DND-41 (cell line): ENCODE measurements at regions not wholly inside any gene's neighbourhood (a gene's known extent, or its start where the extent isn't known, plus 50 kb on each side); places are given as distances from the start of the nearest gene placed in this dataset.

ENCODE experiments used
- ATAC-seq: fragments of 200-7000 bp; cut with Tn5 transposase; 3 replicates; pipeline ENCODE4 v1.9.1; 2021; ENCODE audit warnings: low read depth; ENCODE audit not compliant: insufficient read depth
- DNase-seq: peaks from one replicate; pipeline ENCODE4 v3.0.0-alpha.2; 2020
- H2AFZ ChIP-seq: 2 replicates; pipeline ENCODE4 v1.6.0; 2012; ENCODE audit warnings: low read depth, low read length
- H3K27ac ChIP-seq: 2 replicates; pipeline ENCODE4 v1.5.1; 2012; ENCODE audit warnings: low read length, inconsistent platforms
- H3K27me3 ChIP-seq: fragments of 200-600 bp; sonication (generic); 2 replicates; pipeline ENCODE4 v1.6.0; 2012; ENCODE audit warnings: low read length, mild to moderate bottlenecking, inconsistent platforms; ENCODE audit not compliant: insufficient read depth, poor library complexity
- H3K36me3 ChIP-seq: 2 replicates; pipeline ENCODE4 v1.5.1; 2012; ENCODE audit warnings: low read length, inconsistent platforms; ENCODE audit not compliant: insufficient read depth
- H3K4me1 ChIP-seq: 2 replicates; pipeline ENCODE4 v1.5.1; 2012; ENCODE audit warnings: mild to moderate bottlenecking, low read length; ENCODE audit not compliant: insufficient read depth
- H3K4me2 ChIP-seq: 2 replicates; pipeline ENCODE4 v1.6.0; 2012; ENCODE audit warnings: mild to moderate bottlenecking, moderate library complexity, low read length, inconsistent platforms; ENCODE audit not compliant: insufficient read depth
- H3K4me3 ChIP-seq, 2 experiments: fragments of 200-600 bp in 1 of 2; shearing (Covaris generic) in 1 of 2; 2 replicates each; pipeline ENCODE4 v1.5.1; 2012 to 2016; ENCODE audit warnings: inconsistent platforms in 2 of 2, low read length in 2 of 2, mild to moderate bottlenecking in 2 of 2, low read depth in 1 of 2, moderate library complexity in 1 of 2
- H3K79me2 ChIP-seq: 2 replicates; pipeline ENCODE4 v1.6.0; 2012; ENCODE audit warnings: low read length, inconsistent platforms; ENCODE audit not compliant: insufficient read depth
- H3K9ac ChIP-seq: 2 replicates; pipeline ENCODE4 v1.6.0; 2012; ENCODE audit warnings: low read depth, mild to moderate bottlenecking, inconsistent platforms, low read length, moderate library complexity
- H3K9me3 ChIP-seq: 2 replicates; pipeline ENCODE4 v1.5.1; 2012; ENCODE audit warnings: low read length, moderate library complexity, mild to moderate bottlenecking, inconsistent platforms; ENCODE audit not compliant: insufficient read depth, severe bottlenecking
- H4K20me1 ChIP-seq: 2 replicates; pipeline ENCODE4 v1.6.0; 2012; ENCODE audit warnings: low read length; ENCODE audit not compliant: insufficient read depth
- EZH2 ChIP-seq: IDR thresholded peaks from 3 replicates; pipeline ENCODE4 v1.6.1; 2012; ENCODE audit warnings: borderline replicate concordance, low read depth, mild to moderate bottlenecking, moderate library complexity, low read length, inconsistent platforms; ENCODE audit not compliant: severe bottlenecking
- TF ChIP-seq, protein P1 (sequence below): IDR thresholded peaks from 2 replicates; pipeline ENCODE4 v1.5.1; 2012; ENCODE audit warnings: borderline replicate concordance, low read length, moderate library complexity, mild to moderate bottlenecking; ENCODE audit not compliant: poor library complexity, severe bottlenecking; ENCODE audit errors: extremely low read depth

DNA sequence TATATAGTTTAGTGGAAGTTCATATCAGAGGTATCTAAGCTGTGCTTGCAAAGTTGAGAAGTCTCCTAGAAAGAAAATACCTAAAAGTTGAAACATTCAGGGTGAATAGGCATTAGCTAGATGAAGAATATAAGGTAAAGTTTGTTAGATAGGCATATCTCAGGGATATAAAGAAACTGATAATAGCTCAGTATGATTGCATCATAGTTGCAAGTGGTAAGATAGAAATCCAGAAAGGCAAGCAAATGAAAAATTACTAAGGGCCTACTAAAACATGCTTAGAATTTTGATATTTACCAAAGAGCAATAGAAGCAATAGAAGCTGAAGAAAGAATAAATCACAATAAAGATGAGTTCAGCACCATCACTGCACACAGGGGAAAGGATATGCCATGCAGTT is 610.0 kb upstream of the ADGRL3 start:
- no peak for DNase-seq
- Histone ChIP-seq H3K4me2 (no peak overlapping the region), H3K9me3 (no peaks in the 10 kb centered on the region), H3K27ac (no peak overlapping the region), H3K9ac (no peak overlapping the region), H3K79me2 (no peaks in the 10 kb centered on the region), H4K20me1 (no peaks in the 10 kb centered on the region), H2AFZ (no peak overlapping the region), H3K4me1 (no peaks in the 10 kb centered on the region), H3K36me3 (no peaks in the 10 kb centered on the region), H3K27me3 (no peaks in the 10 kb centered on the region), H3K4me3 (no peak overlapping the region)
- TF ChIP-seq, protein P1, sequence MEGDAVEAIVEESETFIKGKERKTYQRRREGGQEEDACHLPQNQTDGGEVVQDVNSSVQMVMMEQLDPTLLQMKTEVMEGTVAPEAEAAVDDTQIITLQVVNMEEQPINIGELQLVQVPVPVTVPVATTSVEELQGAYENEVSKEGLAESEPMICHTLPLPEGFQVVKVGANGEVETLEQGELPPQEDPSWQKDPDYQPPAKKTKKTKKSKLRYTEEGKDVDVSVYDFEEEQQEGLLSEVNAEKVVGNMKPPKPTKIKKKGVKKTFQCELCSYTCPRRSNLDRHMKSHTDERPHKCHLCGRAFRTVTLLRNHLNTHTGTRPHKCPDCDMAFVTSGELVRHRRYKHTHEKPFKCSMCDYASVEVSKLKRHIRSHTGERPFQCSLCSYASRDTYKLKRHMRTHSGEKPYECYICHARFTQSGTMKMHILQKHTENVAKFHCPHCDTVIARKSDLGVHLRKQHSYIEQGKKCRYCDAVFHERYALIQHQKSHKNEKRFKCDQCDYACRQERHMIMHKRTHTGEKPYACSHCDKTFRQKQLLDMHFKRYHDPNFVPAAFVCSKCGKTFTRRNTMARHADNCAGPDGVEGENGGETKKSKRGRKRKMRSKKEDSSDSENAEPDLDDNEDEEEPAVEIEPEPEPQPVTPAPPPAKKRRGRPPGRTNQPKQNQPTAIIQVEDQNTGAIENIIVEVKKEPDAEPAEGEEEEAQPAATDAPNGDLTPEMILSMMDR = no peak
- TF ChIP-seq EZH2 = no peak
- no peak for ATAC-seq

DNA sequence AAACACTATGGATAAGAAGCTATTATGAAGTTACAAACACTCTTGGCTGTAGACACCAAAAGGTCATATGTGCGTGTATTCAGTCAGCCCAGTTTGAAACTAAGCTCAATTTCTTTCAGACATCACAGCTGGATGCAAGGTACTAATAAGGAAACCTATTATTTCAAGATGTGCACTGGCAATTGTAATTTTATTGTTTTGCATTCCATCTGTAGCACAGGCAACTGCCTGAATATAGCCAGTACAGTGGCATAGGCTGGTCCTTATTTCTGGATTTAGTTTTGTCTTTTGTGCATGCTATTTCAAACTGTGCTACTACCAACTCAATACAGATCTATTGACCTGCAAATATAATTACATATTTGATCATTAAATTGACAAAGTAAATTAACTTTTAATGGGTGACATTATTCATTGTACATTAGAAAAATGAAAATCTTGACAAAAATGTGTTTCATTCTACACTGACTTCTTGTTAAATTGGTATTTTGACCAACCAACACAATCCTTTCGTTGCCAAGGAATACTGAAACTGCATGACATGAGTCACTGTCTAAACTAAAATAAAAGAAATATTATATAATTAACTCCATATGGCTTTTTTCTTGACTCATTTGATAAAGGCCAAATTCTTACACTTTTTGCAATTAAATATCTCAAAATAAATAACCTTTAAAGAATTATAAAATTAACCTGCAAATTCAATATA is 594.3 kb upstream of the ADGRL3 start:
- ATAC-seq (no peak), DNase-seq (no peak)
- Histone ChIP-seq H3K9me3 (peaks cover 3% of the 10 kb centered on the region), H3K36me3 (no peaks in the 10 kb centered on the region), H3K4me3 (no peak overlapping the region), H3K27me3 (no peaks in the 10 kb centered on the region), H3K4me1 (no peaks in the 10 kb centered on the region), H3K4me2 (no peak overlapping the region), H3K9ac (no peak overlapping the region), H3K79me2 (no peaks in the 10 kb centered on the region), H3K27ac (no peak overlapping the region), H2AFZ (no peak overlapping the region), H4K20me1 (no peaks in the 10 kb centered on the region)
- TF ChIP-seq, protein P1 = no peak
- no peak for TF ChIP-seq EZH2

DNA sequence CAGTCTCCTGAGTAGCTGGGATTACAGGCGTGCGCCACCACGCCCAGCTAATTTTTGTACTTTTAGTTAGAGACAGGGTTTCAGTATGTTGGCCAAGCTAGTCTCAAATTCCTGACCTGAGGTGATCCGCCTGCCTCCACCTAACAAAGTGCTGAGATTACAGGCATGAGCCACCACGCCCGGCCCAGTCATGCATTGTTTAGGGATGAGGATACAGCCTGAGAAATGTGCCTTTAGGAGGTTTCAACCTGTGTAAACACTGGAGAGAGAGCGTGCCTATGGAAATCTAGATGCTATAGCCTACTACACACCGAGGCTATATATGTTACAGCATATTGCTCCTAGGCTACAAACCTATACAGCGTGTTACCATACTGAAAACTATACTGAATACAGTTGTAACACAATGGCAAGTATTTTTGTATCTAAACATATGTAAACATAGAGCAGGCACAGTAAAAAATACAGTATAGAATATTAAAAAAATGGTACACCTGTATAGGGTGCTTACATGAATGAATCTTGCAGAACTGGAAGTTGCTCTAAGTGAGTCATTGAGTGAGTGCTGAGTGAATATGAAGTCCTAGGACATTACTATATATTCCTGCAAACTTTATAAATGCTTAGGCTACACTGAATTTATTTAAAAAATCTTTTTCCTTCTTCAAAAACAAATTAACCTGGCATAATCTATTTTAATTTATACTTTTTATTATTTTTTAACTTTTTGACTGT is 588.2 kb upstream of the ADGRL3 start:
- H3K4me2 ChIP-seq = no peak overlapping the region
- H3K79me2 ChIP-seq = no peaks in the 10 kb centered on the region
- no peak overlapping the region for H3K9ac ChIP-seq
- no peak for DNase-seq
- ATAC-seq = no peak
- no peak overlapping the region for H3K4me3 ChIP-seq
- no peaks in the 10 kb centered on the region for H3K27me3 ChIP-seq
- TF ChIP-seq, protein P1 = no peak
- TF ChIP-seq EZH2 = no peak
- H3K4me1 ChIP-seq = no peaks in the 10 kb centered on the region
- no peak overlapping the region for H2AFZ ChIP-seq
- H3K27ac ChIP-seq = no peak overlapping the region
- H3K9me3 ChIP-seq = no peaks in the 10 kb centered on the region
- no peaks in the 10 kb centered on the region for H4K20me1 ChIP-seq
- no peaks in the 10 kb centered on the region for H3K36me3 ChIP-seq
